22Rv1 (cell line): ENCODE measurements at regions not wholly inside any gene's neighbourhood (a gene's known extent, or its start where the extent isn't known, plus 50 kb on each side); places are given as distances from the start of the nearest gene placed in this dataset.

Experiments
- CTCF ChIP-seq: fragments of 450-650 bp; IDR thresholded peaks from 2 replicates; pipeline ENCODE4 v1.5.1; 2017; ENCODE audit warnings: mild to moderate bottlenecking
- ZFX ChIP-seq: fragments of 450-650 bp; IDR thresholded peaks from 2 replicates; pipeline ENCODE4 v1.6.1; 2017; ENCODE audit warnings: antibody characterized with exemption, borderline replicate concordance

- TF ChIP-seq CTCF (no peak), ZFX (no peak)
These were observed 183.7 kb downstream of the NUFIP1 start for GRCh38 chr13:44805585-44805984.
